SK-N-SH treated with all-trans-retinoic acid at 6 μM for 48 hours (cell line): ENCODE measurements at regions not wholly inside any gene's neighbourhood (a gene's known extent, or its start where the extent isn't known, plus 50 kb on each side); places are given as distances from the start of the nearest gene placed in this dataset.
"Not testable (repeated sequence)": the region's sequence is repeated elsewhere in the genome, so short reads cannot be mapped to it uniquely, and the experiment has no call there.

ENCODE experiments used
- ATAC-seq: fragments of 200-7000 bp; cut with Tn5 transposase; 3 replicates; pipeline ENCODE4 v1.9.1; 2020; ENCODE audit warnings: mild to moderate bottlenecking, moderate library complexity
- ARNTL ChIP-seq: fragments of 450-650 bp; formaldehyde crosslinking; IDR thresholded peaks from 2 replicates; pipeline ENCODE4 v1.5.0; 2020; ENCODE audit warnings: low read depth, mild to moderate bottlenecking, moderate library complexity, borderline replicate concordance
- BACH2 ChIP-seq: fragments of 250-450 bp; sonication (Bioruptor Pico); IDR thresholded peaks from 2 replicates; pipeline ENCODE4 v1.9.0; 2021; ENCODE audit warnings: mild to moderate bottlenecking, borderline replicate concordance
- ESRRG ChIP-seq: fragments of 250-450 bp; sonication (Bioruptor Pico); IDR thresholded peaks from 2 replicates; pipeline ENCODE4 v1.6.1; 2021; ENCODE audit warnings: mild to moderate bottlenecking
- PPARA ChIP-seq: fragments of 250-450 bp; sonication (Bioruptor Pico); IDR thresholded peaks from 2 replicates; pipeline ENCODE4 v1.5.0; 2020; ENCODE audit warnings: mild to moderate bottlenecking, borderline replicate concordance
- SNAI2 ChIP-seq: fragments of 250-450 bp; sonication (Bioruptor Pico); IDR thresholded peaks from 2 replicates; pipeline ENCODE4 v1.5.0; 2020; ENCODE audit warnings: mild to moderate bottlenecking, moderate library complexity
- TCF4 ChIP-seq: fragments of 250-450 bp; sonication (Bioruptor Pico); IDR thresholded peaks from 2 replicates; pipeline ENCODE4 v1.8.0; 2021; ENCODE audit warnings: mild to moderate bottlenecking, moderate library complexity, borderline replicate concordance
- TOX ChIP-seq: fragments of 250-450 bp; sonication (Bioruptor Pico); IDR thresholded peaks from 2 replicates; pipeline ENCODE4 v1.8.0; 2021; ENCODE audit warnings: mild to moderate bottlenecking, moderate library complexity, borderline replicate concordance
- ZFP3 ChIP-seq: fragments of 250-450 bp; sonication (Bioruptor Pico); IDR thresholded peaks from 2 replicates; pipeline ENCODE4 v1.5.0; 2020; ENCODE audit warnings: mild to moderate bottlenecking, moderate library complexity
- ZFP30 ChIP-seq: fragments of 450-650 bp; formaldehyde crosslinking; IDR thresholded peaks from 2 replicates; pipeline ENCODE4 v1.5.0; 2022; ENCODE audit warnings: mild to moderate bottlenecking, moderate library complexity
- ZNF565 ChIP-seq: fragments of 450-650 bp; formaldehyde crosslinking; conservative IDR thresholded peaks from 2 replicates; pipeline ENCODE4 v1.5.0; 2020; ENCODE audit warnings: low read depth, mild to moderate bottlenecking, moderate library complexity
- ZNF70 ChIP-seq: fragments of 450-650 bp; formaldehyde crosslinking; IDR thresholded peaks from 2 replicates; pipeline ENCODE4 v1.5.0; 2020; ENCODE audit warnings: mild to moderate bottlenecking, moderate library complexity
- ZNF8 ChIP-seq: fragments of 450-650 bp; formaldehyde crosslinking; IDR thresholded peaks from 2 replicates; pipeline ENCODE4 v1.5.0; 2020; ENCODE audit warnings: mild to moderate bottlenecking, moderate library complexity
- TF ChIP-seq, protein P1 (sequence below): fragments of 250-450 bp; sonication (Bioruptor Pico); IDR thresholded peaks from 2 replicates; pipeline ENCODE4 v1.5.1; 2020; ENCODE audit warnings: low read depth, mild to moderate bottlenecking, moderate library complexity
- TF ChIP-seq, protein P2 (sequence below): fragments of 250-450 bp; sonication (Bioruptor Pico); IDR thresholded peaks from 2 replicates; pipeline ENCODE4 v1.5.1; 2021; ENCODE audit warnings: mild to moderate bottlenecking, moderate library complexity
- TF ChIP-seq, protein P3 (sequence below): fragments of 250-450 bp; sonication (Bioruptor Pico); IDR thresholded peaks from 2 replicates; pipeline ENCODE4 v1.8.0; 2020; ENCODE audit warnings: mild to moderate bottlenecking, moderate library complexity, borderline replicate concordance
- TF ChIP-seq, protein P4 (sequence below): fragments of 250-450 bp; sonication (Bioruptor Pico); IDR thresholded peaks from 2 replicates; pipeline ENCODE4 v1.5.0; 2020; ENCODE audit warnings: mild to moderate bottlenecking, moderate library complexity
- TF ChIP-seq, protein P5 (sequence below): fragments of 250-450 bp; sonication (Bioruptor Pico); IDR thresholded peaks from 2 replicates; pipeline ENCODE4 v1.8.0; 2021; ENCODE audit warnings: low read depth, mild to moderate bottlenecking, moderate library complexity, borderline replicate concordance

DNA sequence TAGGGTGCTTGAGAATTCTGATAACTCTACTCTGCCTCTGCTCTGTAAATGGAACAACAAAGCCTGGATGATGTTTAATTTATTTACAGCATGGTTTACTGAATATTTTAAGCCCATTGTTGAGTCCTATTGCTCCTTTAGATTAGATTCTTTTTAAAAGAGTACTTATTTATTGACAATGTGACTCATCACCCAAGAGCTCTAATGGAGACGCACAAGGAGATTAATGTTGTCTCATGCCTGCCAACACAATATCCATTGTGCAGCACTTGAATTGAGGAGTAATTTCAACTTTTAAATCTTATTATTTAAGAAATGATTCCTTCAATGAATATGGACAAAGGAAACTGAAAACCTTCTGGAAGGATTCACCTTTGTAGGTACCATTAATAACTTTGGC lies 691.4 kb downstream of the ZBBX start (continued):
- TF ChIP-seq, protein P1, sequence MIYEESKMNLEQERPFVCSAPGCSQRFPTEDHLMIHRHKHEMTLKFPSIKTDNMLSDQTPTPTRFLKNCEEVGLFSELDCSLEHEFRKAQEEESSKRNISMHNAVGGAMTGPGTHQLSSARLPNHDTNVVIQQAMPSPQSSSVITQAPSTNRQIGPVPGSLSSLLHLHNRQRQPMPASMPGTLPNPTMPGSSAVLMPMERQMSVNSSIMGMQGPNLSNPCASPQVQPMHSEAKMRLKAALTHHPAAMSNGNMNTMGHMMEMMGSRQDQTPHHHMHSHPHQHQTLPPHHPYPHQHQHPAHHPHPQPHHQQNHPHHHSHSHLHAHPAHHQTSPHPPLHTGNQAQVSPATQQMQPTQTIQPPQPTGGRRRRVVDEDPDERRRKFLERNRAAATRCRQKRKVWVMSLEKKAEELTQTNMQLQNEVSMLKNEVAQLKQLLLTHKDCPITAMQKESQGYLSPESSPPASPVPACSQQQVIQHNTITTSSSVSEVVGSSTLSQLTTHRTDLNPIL (CRISPR knock-in tag) = no peak

DNA sequence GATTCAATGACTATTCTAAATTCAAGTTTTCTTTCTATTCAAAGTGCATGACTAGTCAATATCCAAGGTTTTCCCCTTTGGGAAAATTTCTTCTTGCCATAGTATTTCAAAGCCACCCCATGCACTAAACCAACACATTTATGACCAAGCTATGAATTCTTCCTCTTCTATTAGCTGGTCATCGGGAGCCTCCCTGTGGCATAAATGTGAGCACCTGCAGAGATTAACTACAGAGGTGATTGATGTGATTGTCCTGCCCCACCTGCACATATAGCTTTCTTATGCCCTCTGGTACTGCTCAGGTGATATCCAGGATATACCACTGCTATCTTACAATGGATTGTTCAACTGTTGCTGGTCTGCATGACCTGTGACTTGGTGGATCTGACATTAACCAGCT lies 694.9 kb downstream of the ZBBX start:
- TF ChIP-seq PPARA (CRISPR knock-in tag) (no peak), TCF4 (CRISPR knock-in tag) (no peak), ZFP3 (CRISPR knock-in tag) (no peak), ZFP30 (CRISPR knock-in tag) (no peak), ESRRG (no peak), ZNF8 (CRISPR knock-in tag) (no peak), ARNTL (no peak), ZNF70 (no peak), ZNF565 (no peak), SNAI2 (CRISPR knock-in tag) (no peak), BACH2 (CRISPR knock-in tag) (no peak), TOX (CRISPR knock-in tag) (no peak)
- TF ChIP-seq, protein P2, sequence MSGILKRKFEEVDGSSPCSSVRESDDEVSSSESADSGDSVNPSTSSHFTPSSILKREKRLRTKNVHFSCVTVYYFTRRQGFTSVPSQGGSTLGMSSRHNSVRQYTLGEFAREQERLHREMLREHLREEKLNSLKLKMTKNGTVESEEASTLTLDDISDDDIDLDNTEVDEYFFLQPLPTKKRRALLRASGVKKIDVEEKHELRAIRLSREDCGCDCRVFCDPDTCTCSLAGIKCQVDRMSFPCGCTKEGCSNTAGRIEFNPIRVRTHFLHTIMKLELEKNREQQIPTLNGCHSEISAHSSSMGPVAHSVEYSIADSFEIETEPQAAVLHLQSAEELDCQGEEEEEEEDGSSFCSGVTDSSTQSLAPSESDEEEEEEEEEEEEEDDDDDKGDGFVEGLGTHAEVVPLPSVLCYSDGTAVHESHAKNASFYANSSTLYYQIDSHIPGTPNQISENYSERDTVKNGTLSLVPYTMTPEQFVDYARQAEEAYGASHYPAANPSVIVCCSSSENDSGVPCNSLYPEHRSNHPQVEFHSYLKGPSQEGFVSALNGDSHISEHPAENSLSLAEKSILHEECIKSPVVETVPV (CRISPR knock-in tag) = no peak
- TF ChIP-seq, protein P3, sequence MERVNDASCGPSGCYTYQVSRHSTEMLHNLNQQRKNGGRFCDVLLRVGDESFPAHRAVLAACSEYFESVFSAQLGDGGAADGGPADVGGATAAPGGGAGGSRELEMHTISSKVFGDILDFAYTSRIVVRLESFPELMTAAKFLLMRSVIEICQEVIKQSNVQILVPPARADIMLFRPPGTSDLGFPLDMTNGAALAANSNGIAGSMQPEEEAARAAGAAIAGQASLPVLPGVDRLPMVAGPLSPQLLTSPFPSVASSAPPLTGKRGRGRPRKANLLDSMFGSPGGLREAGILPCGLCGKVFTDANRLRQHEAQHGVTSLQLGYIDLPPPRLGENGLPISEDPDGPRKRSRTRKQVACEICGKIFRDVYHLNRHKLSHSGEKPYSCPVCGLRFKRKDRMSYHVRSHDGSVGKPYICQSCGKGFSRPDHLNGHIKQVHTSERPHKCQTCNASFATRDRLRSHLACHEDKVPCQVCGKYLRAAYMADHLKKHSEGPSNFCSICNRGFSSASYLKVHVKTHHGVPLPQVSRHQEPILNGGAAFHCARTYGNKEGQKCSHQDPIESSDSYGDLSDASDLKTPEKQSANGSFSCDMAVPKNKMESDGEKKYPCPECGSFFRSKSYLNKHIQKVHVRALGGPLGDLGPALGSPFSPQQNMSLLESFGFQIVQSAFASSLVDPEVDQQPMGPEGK (CRISPR knock-in tag) = no peak
- TF ChIP-seq, protein P4, sequence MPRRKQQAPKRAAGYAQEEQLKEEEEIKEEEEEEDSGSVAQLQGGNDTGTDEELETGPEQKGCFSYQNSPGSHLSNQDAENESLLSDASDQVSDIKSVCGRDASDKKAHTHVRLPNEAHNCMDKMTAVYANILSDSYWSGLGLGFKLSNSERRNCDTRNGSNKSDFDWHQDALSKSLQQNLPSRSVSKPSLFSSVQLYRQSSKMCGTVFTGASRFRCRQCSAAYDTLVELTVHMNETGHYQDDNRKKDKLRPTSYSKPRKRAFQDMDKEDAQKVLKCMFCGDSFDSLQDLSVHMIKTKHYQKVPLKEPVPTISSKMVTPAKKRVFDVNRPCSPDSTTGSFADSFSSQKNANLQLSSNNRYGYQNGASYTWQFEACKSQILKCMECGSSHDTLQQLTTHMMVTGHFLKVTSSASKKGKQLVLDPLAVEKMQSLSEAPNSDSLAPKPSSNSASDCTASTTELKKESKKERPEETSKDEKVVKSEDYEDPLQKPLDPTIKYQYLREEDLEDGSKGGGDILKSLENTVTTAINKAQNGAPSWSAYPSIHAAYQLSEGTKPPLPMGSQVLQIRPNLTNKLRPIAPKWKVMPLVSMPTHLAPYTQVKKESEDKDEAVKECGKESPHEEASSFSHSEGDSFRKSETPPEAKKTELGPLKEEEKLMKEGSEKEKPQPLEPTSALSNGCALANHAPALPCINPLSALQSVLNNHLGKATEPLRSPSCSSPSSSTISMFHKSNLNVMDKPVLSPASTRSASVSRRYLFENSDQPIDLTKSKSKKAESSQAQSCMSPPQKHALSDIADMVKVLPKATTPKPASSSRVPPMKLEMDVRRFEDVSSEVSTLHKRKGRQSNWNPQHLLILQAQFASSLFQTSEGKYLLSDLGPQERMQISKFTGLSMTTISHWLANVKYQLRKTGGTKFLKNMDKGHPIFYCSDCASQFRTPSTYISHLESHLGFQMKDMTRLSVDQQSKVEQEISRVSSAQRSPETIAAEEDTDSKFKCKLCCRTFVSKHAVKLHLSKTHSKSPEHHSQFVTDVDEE = no peak
- TF ChIP-seq, protein P1 (CRISPR knock-in tag) = no peak
- TF ChIP-seq, protein P5, sequence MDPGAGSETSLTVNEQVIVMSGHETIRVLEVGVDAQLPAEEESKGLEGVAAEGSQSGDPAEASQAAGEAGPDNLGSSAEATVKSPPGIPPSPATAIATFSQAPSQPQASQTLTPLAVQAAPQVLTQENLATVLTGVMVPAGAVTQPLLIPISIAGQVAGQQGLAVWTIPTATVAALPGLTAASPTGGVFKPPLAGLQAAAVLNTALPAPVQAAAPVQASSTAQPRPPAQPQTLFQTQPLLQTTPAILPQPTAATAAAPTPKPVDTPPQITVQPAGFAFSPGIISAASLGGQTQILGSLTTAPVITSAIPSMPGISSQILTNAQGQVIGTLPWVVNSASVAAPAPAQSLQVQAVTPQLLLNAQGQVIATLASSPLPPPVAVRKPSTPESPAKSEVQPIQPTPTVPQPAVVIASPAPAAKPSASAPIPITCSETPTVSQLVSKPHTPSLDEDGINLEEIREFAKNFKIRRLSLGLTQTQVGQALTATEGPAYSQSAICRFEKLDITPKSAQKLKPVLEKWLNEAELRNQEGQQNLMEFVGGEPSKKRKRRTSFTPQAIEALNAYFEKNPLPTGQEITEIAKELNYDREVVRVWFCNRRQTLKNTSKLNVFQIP (CRISPR knock-in tag) = no peak
- no peak for ATAC-seq

DNA sequence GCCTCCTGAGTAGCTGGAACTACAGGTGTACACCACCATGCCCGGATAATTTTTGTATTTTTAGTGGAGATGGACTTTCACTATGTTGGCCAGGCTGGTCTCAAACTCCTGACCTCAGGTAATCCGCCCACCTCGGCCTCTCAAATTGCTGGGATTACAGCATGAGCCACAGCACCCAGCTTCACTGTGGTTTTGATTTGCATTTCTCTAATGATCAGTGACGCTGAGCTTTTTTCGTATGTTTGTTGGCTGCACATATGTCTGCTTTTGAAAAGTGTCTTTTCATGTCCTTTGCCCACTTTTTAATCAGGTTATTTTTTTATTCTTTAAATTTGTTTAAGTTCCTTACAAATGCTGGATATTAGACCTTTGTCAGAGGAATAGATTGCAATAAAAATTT lies 696.0 kb downstream of the ZBBX start:
- ATAC-seq = not testable (repeated sequence)

DNA sequence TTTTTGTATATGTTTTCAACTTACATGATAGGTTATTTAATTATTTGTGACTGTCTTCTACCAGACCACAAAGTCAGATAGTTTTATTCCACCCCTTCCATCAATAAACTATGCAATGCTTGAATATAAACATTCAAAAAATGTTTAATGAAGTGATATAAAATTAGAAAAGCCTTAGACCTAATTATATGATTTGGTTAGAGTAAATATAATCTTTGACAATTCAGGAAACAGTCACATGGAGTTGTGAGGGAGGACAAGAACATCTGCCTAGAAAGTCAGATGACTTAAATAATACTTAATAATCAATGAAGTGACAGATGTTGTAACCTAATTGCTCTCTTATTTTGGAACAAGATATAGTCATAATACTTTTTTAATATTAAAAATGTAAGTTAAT lies 710.3 kb downstream of the ZBBX start:
- no peak for ATAC-seq
- TF ChIP-seq TCF4 (CRISPR knock-in tag) = no peak
- TF ChIP-seq ZNF8 (CRISPR knock-in tag) = no peak
- no peak for TF ChIP-seq ESRRG
- no peak for TF ChIP-seq BACH2 (CRISPR knock-in tag)
- TF ChIP-seq PPARA (CRISPR knock-in tag) = no peak
- TF ChIP-seq, protein P2 (CRISPR knock-in tag) = no peak
- TF ChIP-seq ZNF565 = no peak
